GM19372 (cell line): ENCODE measurements at regions not wholly inside any gene's neighbourhood (a gene's known extent, or its start where the extent isn't known, plus 50 kb on each side); places are given as distances from the start of the nearest gene placed in this dataset.
"Not testable (repeated sequence)": the region's sequence is repeated elsewhere in the genome, so short reads cannot be mapped to it uniquely, and the experiment has no call there.

Source experiments
- ATAC-seq: cut with Tn5 transposase; IDR thresholded peaks from one replicate; pipeline ENCODE4 v1.9.1; 2021; ENCODE audit warnings: mild to moderate bottlenecking, low read depth, moderate library complexity; ENCODE audit not compliant: unreplicated experiment

DNA sequence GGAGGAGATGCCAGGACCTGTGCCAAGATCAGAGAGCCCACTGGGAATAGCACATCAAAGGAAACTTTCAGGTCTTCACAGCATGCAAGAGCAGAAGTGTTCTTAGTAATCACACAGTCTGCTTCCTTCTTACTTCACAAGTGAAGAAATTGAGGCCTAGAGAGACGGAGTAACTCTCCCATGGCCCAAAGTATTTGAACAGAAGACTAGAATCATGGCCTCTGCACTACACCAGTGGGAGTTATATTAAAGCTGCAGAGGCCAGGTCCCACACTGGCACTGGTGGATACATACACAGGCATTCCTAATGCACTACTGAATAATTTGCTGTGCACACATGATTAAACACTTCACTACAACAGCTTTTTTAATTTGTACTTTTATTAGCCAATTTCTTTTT, 107.6 kb upstream of the RMP24 start:
- no peak for ATAC-seq

DNA sequence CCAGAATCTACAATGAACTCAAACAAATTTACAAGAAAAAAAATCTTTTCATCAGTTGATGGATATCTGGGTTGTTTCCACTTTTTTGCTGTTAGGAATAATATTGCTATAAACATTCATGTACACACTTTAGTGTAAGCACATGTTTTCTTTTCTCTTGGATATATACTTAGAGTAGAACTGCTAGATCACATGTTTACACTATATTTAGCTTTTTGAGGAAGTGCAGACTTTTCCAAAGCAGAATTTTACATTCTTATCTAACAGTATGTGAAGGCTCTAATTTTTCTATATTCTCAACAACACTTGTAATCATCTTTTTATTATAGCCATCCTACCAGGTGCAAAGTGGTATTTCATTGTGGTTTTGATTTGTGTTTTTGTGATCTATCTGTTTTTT, 103.6 kb upstream of the RMP24 start:
- no peak for ATAC-seq

DNA sequence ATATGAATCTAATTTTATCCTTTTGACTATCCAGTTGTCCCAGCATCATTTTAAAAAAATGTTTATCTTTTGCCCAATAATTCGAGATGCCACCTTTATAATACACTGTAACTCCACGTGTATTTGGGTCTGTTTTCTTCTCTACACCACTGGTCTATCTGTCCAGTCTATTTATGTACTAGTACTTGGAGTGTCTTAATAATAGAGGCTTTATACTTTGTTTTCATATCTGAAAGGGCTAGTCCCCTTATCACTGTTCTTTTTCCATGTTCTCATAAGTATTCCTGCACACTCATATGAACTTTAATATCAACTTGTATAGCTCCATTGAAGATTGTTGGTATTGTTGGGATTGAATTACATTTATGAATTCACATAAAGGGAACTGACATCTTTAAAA, 101.1 kb upstream of the RMP24 start:
- no peak for ATAC-seq

DNA sequence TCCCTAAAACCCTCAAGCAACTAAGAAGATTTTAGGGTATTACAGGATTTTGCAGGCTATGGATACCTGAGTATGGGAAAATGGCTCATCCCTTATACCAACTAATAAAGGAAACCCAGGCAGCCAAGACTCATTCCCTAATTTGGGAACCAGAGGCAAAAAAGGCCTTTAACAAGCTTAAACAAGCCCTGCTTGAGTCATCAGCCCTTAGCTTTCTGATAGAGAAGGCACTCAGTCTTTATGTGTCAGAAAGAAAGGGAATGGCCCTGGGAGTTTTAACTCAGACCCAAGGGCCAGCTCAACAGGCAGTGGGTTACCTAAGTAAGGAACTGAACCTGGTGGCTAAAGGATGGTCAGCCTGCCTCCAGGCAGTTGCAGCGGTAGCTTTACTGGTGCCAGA, 96.9 kb upstream of the RMP24 start:
- ATAC-seq, result no peak

DNA sequence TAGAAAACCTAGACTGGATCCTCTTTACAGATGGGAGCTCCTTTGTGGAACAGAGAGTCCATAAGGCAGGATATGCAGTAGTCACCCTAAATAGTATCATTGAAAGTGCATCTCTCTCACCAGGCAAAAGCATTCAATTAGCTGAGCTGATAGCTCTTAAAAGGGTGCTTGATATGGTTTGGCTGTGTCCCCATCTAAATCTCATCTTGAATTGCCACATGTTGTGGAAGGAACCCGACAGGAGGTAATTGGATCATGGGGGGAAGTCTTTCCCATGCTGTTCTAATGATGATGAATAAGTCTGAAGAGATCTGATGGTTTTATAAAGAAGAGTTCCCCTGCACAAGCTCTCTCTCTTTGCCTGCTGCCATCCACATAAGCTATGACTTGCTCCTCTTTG, 96.2 kb upstream of the RMP24 start:
- no peak for ATAC-seq

DNA sequence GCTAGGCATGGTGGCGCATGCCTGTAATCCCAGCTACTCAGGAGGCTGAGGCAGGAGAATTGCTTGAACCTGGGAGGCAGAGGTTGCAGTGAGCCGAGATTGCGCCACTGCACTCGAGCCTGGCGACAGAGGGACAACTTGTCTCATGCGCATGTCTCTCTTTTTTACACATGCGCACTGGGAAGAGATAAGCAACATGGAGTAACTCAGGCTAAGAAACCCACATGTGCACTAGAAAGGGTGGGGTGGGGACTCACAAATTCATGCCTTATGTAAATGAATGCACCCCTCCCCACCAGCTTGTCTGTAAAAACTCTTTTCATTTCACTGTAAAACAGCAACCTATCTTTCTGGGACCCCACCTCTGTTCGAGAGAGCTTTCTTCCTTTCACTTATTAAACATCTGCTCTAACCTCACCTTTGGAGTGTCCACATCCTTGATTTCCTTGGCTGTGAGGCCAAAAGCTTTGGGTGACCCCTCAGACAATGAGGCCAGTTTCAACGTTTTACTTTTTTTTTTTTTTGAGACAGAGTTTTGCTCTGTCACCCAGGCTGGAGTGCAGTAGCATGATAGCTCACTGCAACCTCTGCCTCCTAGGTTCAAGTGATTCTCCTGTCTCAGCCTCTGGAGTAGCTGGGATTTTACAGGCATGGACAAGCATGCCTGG, 91.6 kb upstream of the RMP24 start:
- ATAC-seq, result no peak

DNA sequence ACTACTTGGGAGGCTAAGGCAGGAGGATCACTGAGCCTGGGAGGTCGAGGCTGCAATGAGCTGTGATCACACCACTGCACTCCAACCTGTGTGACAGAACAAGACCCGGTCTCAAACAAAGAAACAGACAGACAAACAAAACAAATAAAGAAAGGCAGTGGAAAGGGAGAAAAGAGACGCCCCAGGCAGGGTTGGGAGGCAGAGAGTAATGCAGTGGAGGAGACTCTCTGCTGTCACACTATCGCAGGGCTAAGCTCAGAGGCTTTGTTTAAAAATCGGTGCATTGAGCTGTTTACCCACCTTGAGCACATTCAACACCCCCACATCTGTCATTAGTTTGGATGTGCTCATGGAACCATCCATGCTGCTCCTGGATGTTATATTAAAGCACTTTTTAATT, 84.2 kb upstream of the RMP24 start:
- ATAC-seq, result no peak

DNA sequence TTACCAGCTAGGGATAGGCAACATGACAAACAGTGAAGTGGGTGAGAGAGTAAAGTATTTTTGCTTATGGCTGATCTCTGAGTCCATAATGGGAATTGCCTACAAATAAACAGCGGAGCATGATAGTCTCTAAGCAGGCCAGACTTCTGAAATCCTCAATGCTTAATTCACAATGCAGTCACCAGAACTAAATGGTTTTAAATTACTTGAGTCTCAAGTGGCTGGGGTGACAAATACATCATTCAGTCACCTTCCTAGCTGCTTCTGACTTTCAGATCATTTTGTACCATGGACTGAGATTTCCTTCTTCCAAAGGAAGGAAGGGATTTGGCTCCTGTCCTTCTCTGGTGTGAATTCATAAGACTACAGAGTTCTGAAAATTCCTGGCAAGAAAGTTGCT, 82.8 kb upstream of the RMP24 start:
- ATAC-seq, result no peak

DNA sequence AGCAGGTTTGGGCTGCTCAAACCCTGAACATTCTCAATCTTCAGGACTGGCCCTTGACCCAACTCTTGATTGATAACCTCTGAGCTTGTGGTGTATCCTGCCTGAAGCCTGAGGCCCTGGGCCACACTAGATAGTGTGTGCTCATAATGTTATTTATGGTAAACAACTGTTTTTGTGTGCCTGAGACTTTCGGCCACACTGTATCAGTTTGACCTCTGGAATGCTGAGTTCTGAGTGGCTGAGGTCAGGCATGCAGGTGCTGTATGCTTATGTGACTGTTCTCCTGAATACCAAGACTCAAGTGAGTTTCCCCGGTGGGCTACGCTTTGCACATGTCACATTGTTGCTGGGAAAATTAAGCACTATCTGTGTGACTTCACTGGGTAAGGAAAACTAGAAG, 82.2 kb upstream of the RMP24 start:
- no peak for ATAC-seq

DNA sequence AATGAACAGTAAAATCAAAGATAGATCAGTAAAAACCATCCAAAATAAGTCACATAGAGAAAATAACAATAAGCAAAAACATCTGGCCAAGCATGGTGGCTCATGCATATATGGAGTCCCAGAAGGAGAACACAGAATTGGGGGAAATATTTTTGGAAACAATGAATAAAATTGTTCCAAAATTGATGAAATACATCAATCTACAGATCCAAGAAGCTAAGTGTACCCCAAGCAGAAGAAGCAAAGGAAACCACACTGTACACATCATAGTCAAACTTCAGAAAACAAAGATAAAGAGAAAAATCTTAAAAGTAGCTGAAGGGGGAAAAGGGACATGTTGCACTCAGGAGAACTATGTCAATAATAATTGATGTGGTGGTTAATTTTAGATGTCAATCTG, 80.4 kb upstream of the RMP24 start:
- no peak for ATAC-seq

DNA sequence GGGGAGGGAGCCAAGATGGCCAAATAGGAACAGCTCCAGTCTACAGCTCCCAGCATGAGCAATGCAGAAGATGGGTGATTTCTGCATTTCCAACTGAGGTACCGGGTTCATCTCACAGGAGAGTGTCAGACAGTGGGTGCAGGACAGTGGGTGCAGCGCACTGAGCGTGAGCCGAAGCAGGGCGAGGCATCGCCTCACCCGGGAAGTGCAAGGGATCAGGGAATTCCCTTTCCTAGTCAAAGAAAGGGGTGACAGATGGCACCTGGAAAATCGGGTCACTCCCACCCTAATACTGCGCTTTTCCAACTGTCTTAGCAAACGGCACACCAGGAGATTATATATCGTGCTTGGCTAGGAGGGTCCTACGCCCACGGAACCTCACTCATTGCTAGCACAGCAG, 75.0 kb upstream of the RMP24 start:
- ATAC-seq, result not testable (repeated sequence)

DNA sequence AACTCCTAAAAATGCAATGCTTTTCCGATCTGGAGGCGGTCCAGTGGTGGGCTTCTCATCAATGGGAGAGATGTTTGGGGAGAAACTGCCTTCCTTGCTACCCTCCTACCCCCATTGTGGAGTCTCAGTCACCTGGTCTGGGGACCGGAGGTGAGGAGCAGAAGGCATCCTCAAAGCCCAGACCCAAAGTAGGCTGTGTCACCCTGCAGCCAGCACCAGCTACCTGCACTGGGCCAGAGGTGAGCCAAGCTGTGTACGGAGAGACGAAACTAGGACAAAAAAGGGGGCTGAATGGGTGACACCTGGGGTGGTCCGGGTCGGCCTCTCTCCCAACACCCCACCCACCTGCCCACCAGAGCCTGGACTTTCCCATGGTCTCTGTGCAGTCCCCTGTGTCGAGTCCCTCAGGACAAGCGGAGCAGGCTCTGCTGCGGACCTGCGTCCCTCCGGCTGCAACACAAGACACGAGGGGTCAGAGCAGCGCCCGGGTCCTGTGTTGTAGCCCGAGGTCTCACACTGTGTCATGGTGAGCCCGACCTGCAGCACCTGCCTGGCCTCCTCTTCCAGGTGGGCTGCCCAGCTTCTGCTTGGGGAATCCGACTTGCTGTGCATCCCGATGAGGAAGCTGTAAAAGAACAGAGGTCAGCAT, 68.0 kb upstream of the RMP24 start:
- no peak for ATAC-seq

DNA sequence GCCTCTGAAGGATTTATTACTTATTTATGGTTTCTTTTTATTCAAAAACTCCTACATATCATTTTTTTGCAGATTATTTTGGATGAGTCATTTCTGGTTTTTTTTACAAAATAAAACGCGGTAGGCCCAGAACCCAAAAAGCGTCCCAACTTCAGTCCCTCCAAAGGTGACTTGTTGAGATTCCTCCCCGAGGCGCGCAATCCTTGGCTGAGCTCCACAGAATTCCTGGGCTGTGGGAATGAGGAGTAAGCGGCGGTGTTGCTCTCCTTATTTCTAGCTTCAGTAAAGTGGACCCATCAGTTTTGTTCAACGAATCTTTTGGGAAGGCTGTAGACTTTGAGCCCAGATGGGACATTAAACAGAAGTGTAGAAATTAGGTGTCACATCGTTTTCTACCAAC, 67.0 kb upstream of the RMP24 start:
- no peak for ATAC-seq

DNA sequence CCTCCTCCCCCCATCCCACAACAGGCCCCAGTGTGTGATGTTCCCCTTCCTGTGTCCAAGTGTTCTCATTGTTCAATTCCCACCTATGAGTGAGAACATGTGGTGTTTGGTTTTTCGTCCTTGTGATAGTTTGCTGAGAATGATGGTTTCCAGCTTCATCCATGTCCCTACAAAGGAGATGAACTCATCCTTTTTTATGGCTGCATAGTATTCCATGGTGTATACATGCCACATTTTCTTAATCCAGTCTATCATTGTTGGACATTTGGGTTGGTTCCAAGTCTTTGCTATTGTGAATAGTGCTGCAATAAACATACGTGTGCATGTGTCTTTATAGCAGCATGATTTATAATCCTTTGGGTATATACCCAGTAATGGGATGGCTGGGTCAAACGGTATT, 66.2 kb upstream of the RMP24 start:
- not testable (repeated sequence) for ATAC-seq

DNA sequence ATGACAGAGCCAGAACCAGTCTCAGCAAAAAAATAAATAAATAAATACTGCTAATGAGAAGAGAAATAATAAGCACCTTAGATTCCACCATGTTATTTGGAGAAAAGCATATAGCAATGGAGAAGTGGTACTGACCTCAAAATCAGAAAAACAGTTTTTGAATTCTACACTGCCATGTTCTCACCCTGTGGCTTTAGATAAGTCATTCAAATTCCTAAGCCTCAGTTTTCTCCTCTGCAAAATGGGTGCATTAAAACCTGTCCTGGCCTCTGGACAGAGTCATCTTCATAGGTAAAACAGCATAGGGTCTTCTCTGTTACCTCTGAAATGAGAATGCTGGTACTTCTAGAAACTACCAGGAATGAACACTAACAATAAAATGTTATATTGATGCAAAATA, 62.2 kb upstream of the RMP24 start:
- no peak for ATAC-seq

DNA sequence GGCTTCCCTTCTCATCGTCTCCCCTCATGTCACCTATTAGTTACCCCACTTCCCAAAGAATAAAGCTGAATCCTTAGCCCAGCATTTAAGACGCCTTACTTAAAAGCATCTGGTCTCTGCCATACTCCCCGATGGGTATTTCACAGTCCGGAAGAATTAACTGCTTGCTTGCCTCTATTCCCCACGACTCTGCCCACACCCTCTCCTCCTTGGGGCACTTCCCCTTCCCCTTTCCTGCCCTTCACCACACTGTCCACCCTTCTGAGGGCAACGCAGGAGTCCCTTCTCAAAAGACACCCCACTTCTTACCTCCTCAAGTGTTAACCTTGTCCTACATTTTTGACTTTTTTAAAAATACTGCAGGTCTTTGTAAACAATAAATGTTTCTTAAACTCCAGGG, 60.1 kb upstream of the RMP24 start:
- no peak for ATAC-seq

DNA sequence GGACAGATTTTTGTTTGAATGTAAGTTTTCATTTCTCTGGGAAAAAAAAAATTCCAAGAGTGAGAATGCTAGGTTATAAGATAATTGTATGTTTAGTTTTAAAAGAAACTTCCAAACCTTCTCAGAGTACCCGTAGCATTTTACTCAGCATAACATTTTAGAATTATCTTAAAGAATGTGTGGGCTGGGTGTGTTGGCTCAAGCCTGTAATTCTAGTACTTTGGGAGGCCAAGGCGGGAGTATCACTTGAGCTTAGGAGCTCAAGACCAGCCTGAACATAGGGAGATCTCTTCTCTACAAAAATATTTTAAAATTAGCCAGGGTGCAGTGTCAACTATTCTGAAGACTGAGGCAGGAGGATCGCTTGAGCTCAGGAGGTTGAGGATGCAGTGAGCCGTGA, 57.4 kb upstream of the RMP24 start:
- no peak for ATAC-seq

DNA sequence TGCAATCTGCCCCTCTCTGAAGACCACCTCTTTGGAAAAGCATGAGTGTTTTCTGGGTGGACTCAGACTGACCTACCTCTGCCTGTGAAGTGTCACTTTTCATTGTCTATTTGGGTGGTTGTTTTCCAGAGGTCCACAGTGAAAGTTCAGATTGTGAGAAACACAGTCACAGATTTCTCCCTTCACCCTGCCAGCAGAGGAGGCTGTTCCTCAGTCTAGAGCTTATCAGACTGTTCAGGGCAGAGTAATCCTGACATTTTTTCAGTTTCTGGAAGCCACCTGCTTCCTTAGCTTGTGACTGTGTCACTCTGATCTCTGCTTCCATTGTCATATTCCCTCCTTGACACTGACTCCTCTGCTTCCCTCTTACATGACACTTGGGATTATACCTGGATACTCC, 55.4 kb upstream of the RMP24 start:
- ATAC-seq, result no peak

DNA sequence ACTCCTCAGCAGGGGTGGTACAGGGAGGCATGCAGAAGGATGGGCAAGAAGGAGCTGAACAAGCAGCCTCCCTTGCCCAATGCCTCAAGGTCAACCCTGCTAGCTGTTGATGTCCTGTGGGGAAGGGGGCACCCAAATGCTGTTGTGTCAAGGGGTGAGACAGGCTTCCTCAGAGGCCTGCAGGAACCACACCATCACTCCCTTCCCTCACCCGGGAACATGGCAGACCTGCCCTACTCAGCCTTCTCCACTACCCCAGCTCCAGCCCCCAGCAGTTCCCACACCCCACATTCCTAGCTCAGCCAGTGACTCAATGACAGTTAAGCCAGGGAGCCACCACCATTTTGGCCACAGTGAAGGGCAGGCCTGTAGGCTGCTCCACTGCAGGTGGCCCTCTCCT, 53.9 kb upstream of the RMP24 start:
- no peak for ATAC-seq

DNA sequence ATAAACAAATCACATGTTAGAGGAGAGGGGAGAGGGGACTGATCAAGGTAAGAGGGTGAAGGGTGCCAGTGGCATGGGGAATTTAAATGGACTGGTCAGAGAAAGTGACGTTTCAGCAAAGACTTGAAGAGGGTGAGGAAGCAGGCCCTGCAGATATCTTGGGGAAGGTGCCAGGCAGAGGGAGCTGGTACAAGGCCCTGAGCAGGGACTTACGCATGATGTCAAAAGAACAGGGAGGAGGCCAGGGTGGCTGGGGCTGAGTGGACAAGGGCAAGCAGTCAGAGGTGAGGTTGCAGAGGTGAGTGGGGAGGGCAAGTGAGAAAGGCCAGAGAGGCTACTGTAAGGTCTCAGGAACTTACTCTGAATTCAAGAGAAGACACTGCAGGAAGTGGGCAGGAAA, 53.3 kb upstream of the RMP24 start:
- ATAC-seq, result no peak

DNA sequence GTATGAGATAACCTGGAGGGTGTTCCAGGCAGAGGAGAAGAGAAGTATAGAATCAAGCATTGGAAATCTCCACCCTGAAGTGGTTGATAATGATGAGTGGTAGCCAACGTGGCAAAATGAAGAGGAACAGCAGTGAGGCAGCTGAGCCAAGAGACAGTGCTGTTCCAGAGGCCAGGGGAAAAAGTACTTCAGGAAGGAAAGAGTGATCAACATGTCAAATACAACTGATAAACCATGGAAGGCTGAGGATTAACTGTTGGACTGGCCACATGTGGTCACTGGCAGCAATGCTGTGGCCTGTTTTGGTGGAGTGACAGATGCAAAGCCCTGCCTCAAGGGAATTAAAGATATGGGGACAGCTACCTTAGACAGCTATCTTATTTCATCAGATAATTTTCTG, 51.9 kb upstream of the RMP24 start:
- no peak for ATAC-seq
